ENCODE measurements at regions not wholly inside any gene's neighbourhood (a gene's known extent, or its start where the extent isn't known, plus 50 kb on each side); places are given as distances from the start of the nearest gene placed in this dataset.
"Not testable (repeated sequence)": the region's sequence is repeated elsewhere in the genome, so short reads cannot be mapped to it uniquely, and the experiment has no call there.

DNA sequence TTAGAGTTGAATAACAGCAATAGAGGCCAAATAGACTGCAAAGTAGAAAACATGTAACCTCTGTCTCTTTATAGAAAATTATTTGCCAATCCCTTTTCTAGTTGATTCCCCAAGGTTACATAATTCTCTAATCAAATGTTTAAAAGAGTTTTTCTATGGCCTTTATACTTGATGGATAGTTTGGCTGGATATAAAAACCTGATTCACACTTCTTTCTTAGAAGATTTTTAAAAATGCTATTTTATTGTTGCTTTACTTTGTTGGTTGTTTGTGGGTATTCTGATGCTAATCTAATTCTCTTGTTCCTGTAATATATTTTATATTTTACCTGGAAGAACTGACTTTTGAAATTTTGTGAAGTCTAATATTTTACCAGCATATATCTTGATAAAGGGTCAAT lies 331.1 kb upstream of the MTPN start:
- DNase-seq = no peak

DNA sequence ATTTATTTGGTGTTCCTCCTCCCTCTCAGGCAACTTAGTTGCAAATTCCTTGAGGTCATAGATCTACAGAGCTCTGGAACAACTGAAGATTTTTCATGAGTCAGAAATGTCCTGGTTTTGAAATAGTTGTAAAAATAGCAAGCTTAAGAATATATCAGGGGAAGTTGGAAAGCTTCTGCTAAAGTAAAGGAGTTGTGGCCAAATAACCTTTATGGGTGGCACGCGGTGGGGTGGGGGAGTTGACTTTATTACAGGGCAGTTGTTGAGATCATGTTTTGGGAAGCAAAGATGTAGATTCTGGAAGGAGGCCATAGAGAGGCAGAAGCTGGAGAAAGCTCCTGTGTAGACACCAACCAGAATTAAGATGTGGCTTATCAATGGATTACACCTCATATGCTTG lies 326.0 kb upstream of the MTPN start:
- no peak for DNase-seq

DNA sequence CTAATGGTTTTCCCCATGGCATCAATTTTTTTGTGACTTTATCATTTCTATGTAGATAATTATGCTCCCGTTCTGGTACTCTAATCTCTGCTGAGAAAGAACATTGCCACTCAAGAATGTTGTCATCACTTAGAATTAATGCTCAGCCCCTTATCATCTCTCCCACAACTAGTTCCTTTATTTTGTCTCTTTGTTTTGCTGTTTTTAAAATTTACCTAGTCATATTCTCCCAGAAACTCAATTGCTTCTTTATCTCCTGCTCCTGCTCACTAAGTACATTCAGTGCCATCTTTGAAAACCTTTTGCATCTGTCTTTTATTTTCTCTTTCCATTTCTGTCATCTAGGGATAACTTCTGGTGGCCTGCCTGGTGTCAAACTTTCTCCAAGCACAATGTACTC lies 324.9 kb upstream of the MTPN start:
- no peak for DNase-seq

DNA sequence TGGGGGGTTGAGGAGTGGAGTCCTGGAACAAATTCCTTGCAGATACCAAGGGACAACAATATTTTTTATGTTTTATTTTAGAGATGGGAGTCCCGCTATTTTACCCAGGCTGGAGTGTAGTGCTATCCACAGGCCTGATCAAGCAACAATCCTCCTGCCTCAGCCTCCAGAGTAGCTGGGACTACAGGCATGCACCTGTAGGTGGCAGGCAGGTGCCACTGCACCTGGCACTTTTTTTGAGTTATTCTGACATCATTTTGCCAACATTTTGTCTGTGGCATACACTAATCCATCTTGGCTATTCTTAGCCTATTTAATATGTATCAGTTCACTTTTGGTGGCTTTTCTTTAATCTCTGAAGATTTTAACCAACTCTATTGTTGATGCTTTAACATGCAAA lies 317.8 kb upstream of the MTPN start:
- no peak for DNase-seq

DNA sequence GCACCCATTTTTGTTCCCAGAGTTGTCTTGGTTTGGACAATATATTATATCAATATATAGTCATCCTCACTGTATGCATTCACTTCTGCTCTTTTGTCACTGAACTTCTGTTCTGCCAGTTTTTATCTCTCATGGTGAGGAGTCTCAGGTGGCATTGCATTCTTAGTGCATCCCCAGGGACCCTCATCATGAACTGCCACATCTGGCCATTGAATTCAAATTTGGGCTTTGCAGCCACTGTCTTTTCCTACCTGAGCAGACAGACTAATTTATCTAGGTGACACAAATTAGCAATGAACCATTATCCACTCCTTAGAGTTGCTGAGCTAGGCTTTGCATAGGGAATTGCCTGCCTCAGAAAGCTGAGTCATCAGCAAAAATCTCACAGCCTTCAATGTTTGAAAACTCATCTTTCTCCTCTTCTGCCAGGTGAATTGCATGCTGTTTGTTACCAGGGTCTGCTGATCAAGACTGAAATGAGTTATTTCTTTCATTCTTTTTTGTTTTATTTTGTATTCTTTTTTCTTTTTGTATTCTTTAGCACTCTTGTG lies 316.8 kb upstream of the MTPN start:
- DNase-seq = no peak

DNA sequence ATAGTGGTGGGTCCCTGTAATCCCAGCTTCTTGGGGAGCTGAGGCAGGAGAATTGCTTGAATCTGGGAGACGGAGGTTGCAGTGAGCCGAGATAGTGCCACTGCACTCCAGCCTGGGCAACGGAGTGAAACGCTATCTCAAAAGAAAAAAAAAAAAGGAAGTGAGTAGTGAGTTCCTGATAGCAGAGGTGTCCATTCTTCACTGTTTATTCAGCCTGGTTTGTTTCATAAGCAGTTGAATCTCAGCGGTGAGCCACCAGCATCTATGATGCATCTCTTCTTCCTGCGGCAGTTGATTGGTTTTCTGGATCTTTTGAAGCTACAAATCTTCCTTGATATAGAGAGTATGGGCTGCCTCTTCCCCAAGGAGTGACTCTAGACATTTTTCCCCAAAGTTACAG lies 316.1 kb upstream of the MTPN start:
- no peak for DNase-seq

DNA sequence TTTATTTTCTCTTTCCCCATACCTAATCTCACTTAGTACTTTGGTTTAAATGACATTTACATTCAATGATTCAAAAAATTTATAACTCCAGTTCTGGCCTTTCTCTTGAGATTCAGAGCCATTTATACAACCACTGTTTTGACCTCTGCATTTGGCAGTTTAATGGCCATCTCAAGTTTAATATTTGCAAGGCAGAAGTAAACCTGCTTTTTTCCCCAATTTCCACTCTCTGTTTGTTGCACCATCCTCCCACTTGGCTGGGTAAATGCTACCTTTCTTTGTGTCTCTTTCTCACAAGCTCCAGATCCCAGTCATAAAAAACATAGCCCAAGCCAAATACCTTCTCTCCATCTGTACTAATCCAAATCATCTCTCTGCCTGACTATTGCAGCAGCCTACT lies 315.2 kb upstream of the MTPN start:
- DNase-seq = no peak

DNA sequence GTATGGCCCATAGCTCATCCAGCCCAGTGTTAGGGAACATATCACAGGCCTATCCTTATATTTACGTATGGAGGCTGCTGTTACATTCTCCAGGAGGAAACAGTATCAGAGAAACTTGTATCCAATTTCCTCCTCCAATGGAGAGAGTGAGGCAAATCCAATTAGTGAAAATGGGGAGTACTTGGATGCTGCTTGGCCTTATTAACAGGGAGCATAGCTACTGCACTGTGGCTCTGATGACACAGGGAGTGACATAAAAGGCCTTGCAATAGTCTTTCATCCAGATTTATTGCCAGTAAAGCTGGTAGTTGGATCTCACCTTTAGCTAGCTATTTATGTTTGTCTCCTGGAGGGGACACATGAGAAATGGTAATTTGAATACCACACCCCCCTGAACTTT lies 313.2 kb upstream of the MTPN start:
- DNase-seq = no peak

DNA sequence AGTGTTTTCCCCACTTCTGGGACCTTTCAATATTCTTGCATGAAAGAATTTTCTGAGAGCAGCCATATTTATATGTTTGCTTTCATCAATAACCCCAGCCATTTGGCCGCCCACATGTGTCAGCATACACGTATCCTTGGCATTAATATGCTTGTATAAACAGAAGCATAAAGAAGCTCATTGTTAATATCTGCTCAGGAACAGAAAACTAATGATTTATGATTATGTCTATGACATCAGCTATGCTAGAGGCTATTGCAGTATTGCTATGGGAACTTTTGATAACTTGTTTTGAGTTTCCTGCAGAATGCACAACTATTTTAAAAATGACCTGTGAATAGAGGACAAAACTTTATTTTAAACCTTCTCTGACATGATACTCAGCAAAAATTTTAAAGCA lies 300.9 kb upstream of the MTPN start:
- DNase-seq = no peak

DNA sequence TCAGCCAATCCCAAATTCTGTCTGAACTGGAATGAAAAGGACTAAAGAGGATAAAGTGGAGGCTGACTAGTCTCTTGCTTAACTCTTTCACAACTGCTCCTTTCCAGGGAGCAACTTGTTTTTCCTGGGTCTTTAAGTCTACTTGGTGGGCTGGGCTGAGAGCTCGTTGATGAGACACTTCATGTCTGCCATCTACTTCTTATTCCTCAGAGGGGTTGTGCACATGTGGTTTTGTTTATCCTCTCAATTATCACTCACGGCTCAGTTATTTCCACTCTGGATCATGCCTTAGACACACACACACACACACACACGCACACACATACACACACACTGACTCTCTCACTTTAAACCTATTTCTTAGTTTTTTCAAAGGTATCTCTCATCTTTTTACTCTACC lies 298.6 kb upstream of the MTPN start:
- no peak for DNase-seq

DNA sequence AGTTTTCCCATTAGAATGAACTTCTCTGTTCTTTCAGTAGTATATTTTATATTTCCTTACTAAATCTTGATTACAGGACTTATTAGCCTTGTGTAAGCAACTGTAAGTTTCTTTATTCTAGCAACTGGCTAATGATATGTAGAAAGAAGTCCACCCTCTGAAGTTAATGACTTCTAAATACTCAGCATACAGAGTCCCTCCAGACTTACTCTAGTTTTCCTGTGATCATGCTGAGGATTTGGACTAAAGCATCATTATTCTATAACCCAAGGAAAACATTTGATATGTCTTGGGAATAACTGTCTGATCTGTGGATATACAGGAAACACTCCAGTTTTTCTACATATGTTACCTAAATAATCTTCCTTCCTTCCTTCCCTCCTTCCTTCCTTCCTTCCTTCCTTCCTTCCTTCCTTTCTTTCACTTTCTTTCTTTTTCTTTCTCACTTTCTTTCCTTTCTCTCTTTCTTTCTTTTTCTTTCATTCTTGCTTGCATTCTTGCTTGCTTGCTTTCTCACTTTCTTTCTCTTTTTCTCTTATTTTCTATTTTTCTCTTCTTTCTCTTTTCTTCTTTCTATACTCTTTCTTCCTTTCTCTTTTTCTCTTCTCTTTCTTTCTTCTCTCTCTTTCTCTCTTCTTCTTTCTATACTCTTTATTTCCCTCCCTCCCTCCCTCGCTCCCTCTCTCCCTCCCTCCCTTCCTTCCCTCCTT lies 297.6 kb upstream of the MTPN start:
- DNase-seq = no peak

DNA sequence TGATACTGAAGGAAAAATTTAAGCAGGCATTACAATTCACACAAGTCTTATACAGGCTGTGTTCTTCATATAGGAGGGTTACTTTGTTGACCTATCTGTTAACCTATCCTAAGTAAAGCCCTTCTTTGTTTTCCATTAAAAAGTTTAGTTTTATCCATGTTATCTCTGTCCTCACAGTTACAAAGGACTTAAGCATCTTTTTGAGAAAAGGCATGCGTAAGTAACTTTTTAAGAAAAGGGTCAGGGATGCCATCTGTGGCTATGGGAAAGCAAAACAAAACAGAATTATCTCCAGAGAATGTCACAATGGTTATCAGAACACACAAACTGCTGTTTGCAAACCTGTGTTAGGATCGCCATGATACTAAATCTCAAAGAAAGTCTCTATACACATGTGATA lies 295.8 kb upstream of the MTPN start:
- no peak for DNase-seq

DNA sequence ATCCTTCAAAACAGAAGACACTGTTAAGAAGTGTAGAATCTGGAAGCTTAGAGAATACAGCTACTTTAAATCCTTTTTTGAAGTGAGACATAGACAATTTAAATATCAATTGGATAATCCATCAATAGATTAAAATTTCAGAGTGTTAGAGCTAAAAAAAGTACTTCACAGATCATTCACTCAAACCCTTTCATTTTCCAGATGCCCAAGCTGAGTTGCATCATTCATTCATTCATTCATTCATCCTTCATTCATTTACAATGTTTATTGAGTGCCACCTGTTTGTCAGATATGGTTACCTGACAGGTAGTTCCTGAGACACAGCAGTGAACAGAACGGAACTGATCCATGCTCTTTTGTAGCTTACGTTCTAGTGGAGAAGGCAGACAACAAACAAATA lies 290.7 kb upstream of the MTPN start:
- DNase-seq = no peak

DNA sequence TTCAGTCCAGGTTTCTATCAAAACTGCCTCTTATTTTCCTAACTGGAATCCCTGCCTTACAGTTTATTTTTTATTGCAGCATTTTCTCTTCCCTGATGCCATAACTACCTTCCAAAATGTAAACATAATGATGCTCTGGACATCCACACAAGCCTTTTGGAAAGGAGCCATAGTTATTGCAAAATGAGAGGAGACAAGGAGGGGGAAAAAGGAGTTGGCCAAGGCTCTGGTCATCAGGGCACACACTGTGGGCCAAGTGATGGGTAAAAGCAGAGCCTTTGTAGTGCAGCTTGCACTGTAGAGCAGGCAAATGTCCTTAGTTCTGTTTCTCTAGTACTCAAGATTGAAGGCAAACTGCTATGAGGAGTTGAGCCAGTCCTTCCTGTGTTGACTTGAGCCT lies 289.3 kb upstream of the MTPN start:
- DNase-seq = no peak

DNA sequence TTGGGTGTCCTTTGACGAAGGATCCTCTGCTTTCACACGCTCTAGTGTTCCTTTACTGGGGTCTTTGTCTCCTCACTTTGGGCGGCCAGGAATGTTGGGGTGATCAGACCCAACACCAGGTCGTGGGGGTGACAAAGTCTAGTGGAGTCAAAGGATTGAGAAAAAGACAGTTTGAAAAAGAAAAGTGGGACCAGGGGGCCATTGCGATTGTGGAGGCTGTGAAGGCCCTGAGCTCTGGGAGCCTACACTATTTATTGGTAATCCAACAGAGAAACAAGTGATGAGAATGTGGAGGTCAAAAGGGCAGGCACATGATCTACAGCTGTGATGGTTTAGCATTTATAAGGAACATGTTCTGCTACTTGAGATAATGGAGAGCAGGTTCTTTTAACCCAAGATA lies 287.1 kb upstream of the MTPN start:
- not testable (repeated sequence) for DNase-seq

DNA sequence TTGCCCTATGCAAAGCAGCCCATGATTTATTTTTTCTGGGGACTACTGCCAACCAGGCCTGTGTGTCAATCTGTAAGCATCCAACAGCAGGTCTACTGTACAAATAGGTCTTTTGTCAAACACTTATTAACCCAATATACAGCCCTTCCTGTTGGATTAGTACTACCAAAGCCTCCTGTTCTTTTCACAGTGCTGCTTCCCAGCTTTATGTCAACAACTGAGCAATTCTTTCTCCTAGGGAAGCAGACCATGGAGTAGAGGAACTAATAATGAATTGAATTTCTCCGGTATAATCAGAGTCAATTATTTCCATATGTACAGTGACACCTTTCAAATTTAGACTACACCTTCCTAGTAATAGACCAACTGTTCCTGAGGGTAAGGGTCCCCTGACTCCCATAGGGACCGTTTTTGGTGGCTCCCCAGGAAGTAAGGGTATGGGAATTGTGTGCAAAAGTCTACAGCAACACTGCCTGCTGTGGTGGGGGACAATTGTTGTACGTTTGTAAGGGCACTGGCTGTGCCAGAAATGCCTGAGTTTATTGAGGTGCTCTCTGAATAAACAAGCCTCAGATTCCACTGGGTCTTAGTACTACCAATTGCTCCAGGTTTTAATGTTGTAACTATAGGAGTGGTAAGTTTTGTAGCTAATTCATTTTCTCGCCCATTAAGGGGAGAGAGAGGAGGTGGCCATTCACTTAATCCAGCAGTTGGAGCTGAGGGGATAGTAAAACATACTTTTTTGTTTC lies 286.1 kb upstream of the MTPN start:
- DNase-seq = not testable (repeated sequence)

DNA sequence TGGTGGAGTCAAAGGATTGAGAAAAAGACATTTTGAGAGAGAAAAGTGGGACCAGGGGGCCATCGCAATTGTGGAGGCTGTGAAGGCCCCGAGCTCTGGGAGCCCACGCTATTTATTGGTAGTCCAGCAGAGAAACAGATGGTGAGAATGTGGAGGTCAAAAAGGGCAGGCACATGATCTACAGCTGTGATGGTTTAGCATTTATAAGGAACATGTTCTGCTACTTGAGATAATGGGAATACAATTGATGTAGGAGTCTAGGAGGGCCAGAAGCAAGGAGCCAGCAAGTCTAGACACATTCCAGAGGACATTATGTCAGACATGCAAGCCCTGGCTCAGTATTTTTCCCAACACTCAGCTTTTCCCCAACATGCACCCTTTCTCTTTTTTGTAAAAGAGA lies 283.4 kb upstream of the MTPN start:
- DNase-seq = not testable (repeated sequence)

DNA sequence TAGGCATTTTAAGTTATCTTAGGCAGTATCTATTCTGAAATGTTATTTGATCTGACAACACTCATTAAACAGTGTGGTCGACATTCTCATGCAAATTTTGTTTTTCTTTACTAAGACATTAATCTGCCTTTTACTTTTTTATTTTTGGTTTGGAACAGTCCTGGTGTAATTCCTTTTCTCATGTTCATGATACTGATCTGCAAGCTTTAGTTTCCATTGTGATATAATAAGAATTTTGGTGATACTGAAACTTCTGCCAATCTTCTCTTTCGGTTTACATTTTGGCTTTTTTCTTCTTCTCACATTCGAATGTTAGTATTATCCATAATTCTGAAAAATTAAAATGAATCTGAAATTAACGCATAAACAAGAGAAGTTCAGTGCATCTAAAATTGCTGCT lies 281.9 kb upstream of the MTPN start:
- DNase-seq = no peak

DNA sequence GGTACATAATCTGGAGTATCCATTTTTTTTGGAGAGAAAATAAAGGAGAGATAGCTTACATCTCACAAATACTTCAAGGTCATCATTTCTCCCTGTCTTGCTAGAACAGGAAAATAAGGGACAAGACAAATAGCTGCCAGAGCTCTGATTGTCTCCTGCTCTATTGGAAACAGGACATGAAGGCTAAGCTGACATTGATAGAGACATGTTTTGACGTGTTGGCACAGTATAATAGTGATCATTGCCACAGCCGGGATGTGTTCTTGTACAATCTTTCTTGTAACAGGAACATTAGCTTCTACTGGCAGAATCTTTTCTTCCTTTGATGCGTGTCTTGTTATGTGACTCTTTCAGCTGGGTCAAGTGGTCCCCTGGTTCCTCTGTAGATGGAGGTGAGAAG lies 279.3 kb upstream of the MTPN start:
- DNase-seq = no peak

DNA sequence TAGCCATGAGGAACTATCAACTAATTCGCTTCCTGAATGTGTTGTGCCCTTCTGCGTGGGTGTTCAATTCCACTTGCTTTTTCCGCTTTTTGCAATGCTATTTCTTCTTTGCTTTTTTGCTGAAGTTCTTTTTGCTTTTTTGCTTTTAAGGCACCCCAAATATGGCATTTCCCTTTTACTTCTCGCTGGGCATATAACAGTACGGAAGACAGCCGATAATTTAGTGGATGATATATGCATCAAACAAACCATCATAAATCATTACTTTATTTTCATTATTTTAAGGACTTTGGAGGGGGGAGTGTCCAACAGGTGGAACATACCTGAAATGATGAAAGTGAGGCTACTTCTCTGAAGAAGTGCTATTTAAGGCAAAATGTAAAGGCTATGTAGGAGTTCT lies 277.0 kb upstream of the MTPN start:
- DNase-seq = no peak

DNA sequence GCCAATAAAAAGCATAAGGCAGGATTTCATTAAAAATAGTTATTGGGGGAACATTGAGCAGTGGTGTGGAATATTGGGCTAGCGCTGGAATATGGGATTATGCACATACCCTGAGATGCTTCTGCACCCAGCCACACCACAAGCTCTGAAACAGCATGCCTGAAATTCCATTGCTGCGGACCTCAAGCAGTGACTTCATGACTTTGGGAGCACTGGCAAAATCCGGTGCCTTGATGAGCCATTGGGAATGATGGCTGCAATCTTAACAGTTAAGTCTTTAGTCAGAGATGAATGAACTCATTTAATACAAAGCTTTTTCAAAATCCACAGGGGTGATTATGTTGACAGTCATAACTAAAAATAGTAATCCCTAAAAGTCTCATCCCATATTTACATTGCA lies 274.7 kb upstream of the MTPN start:
- no peak for DNase-seq

DNA sequence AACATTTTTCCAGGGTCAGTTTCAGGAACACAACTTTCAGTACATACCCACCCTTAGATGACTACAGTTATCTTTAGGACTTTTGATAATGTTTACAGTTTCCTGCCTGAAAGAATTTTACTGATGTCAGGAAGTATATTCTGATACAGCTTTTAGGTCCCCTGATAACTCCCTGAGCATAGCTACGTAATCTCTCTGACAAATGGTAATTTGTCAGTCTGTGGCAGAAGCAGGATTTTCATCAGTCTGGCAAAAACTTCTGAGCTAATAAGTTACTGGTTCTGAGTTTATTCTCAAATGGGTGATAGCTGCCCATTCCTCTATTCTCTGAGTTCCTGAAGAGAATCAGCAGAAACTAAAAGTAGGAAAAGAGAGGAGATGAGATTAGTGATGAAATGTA lies 270.1 kb upstream of the MTPN start:
- no peak for DNase-seq

DNA sequence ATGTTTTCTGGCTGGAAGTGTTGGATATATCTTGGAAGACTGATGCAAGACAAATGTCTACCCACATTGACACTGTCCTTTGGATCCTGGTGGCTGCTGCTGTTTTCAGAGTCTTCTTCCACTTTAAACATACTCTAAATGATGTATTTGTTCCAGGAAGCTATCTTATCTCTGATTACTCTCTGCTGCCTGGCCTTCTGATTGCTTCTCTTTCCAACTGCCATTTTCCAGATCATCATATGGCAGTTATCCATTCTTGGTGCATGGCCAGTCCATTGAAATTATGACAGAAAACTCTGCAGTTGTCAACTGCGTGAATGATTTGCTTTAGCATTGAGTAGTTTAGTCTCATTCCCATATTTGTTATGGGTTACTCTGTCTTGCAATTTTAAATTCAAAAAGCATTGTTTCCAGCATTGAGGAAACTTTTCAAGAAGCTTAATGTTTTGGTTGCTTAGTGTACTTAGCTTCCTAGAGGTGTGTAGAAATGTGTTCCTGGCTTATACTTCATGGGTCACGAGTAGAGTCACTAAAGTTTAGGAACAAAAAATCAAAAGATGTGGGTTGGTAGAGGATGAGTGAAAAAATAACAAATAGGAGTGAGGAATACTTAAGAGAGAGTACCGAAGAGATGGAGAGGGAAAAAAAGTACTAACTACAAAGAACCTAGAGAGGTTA lies 268.3 kb upstream of the MTPN start:
- no peak for DNase-seq

DNA sequence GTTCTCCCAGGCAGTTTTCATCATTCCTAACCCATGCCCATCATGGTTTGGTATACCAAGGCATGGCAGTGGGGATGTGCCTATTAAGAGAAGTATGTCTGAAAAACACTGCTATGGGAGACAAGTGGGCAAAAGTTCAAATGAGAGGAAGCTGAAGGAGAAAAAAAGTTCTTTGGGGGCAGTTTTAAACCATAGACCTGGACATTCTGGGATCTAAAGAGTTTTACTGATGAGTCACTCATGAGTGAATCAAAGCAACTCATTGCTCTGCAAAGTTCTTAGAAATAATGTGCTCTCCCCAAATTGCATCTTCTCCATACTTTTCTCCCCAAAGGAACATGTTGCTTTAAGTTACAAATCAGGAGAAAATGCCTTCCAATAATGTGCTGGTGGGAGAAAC lies 256.9 kb upstream of the MTPN start:
- no peak for DNase-seq
